NCI-H345 treated with DMSO at 0.1 percent for 48 hours (cell line): ENCODE measurements at regions not wholly inside any gene's neighbourhood (a gene's known extent, or its start where the extent isn't known, plus 50 kb on each side); places are given as distances from the start of the nearest gene placed in this dataset.

ENCODE experiments used
- DNase-seq: peaks from one replicate; lab custom pipeline; 2025; ENCODE audit not compliant: unreplicated experiment; lab: John Stamatoyannopoulos, UW

- no peak for DNase-seq
Measured at GRCh38 chr17:79212149-79213087, 137.8 kb downstream of the ENGASE start.

- no peak for DNase-seq
Measured at GRCh38 chr17:79211061-79211770, 136.6 kb downstream of the ENGASE start.

GRCh38 chr17:79210638-79211037, 136.0 kb downstream of the ENGASE start:
- DNase-seq, result no peak

GRCh38 chr17:79207960-79208359, 133.3 kb downstream of the ENGASE start:
- DNase-seq, result no peak

- DNase-seq, result no peak
Measured at GRCh38 chr17:79205688-79206205, 131.1 kb downstream of the ENGASE start.

- DNase-seq, result no peak
Measured at GRCh38 chr17:79204261-79204660, 129.6 kb downstream of the ENGASE start.

- no peak for DNase-seq
Measured at GRCh38 chr17:79203657-79204056, 129.0 kb downstream of the ENGASE start.

- no peak for DNase-seq
Measured at GRCh38 chr17:79203016-79203415, 128.4 kb downstream of the ENGASE start.

- no peak for DNase-seq
Measured at GRCh38 chr17:79202480-79202879, 127.9 kb downstream of the ENGASE start.

- no peak for DNase-seq
Measured at GRCh38 chr17:79201536-79202227, 127.1 kb downstream of the ENGASE start.

- no peak for DNase-seq
Measured at GRCh38 chr17:79201119-79201518, 126.5 kb downstream of the ENGASE start.

GRCh38 chr17:79196913-79197312, 122.3 kb downstream of the ENGASE start:
- DNase-seq, result no peak

GRCh38 chr17:79192503-79193351, 118.1 kb downstream of the ENGASE start:
- DNase-seq, result no peak

GRCh38 chr17:79191270-79191934, 116.8 kb downstream of the ENGASE start:
- DNase-seq, result no peak

GRCh38 chr17:79189305-79189704, 114.7 kb downstream of the ENGASE start:
- DNase-seq, result no peak

- no peak for DNase-seq
Measured at GRCh38 chr17:79188685-79189084, 114.1 kb downstream of the ENGASE start.

- DNase-seq, result no peak
Measured at GRCh38 chr17:79188048-79188447, 113.4 kb downstream of the ENGASE start.

- no peak for DNase-seq
Measured at GRCh38 chr17:79187186-79187585, 112.6 kb downstream of the ENGASE start.

GRCh38 chr17:79186406-79186805, 111.8 kb downstream of the ENGASE start:
- DNase-seq, result no peak

- DNase-seq, result no peak
Measured at GRCh38 chr17:79185671-79186070, 111.0 kb downstream of the ENGASE start.
